HG02885 (cell line): ENCODE measurements at regions not wholly inside any gene's neighbourhood (a gene's known extent, or its start where the extent isn't known, plus 50 kb on each side); places are given as distances from the start of the nearest gene placed in this dataset.
"Not testable (repeated sequence)": the region's sequence is repeated elsewhere in the genome, so short reads cannot be mapped to it uniquely, and the experiment has no call there.

Source experiments
- ATAC-seq: cut with Tn5 transposase; IDR thresholded peaks from one replicate; pipeline ENCODE4 v1.9.1; 2021; ENCODE audit warnings: mild to moderate bottlenecking; ENCODE audit not compliant: unreplicated experiment, poor library complexity

DNA sequence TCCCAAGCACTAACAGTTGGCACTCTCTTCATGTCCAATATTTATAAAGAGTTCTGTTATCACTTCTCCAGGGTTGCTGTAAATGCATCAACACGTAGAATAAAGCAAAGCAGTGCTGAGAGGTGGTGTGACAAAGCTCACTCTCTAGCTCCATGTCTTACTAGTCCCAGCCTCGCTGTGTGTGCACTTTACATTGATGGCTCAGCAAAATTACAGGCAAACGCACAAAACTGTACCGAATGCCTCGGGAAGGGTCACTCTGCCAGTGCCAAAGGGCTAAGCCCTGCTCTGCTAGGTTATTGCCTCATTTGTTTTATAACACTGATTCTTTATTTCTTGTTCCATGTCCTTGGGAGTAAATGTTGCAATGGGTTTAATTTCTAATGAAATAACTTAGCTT, 1005.9 kb upstream of the WWC1 start:
- no peak for ATAC-seq

DNA sequence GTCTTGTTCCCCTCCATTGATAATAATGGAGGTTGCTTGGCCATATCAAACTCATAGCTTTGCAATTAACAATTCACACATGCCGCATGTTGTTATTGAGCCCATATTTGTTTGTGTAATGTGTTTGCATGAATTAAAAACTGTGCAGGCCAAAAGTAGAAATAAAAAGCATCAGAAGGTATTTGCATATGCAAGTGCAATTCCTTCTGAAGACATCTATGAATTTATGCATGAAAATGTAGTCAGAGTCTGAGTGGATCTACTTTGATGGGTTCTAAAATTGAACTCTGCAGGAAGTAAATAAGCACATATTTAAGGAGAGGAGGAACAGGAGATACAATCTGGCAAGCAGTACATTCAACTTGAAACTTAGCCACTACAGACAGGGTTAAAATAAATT, 1004.6 kb upstream of the WWC1 start:
- ATAC-seq, result no peak

DNA sequence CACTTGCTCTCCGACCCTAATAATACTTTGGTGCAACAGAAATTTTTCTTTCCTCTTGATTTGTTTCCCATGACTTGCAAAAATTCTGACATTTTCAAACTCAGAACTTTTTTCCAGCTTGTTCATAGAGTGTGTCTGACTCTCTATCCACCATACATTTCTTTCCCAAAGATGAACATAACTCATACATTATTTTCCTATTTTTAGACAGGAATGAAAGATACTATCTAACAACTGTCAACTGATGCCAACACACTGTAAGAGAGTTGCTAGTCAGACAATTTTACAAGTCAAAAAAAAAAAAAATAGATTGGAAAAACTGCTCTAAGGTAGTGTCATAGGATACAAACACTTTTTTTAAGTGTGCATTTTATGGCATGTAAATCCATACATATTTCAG, 1001.0 kb upstream of the WWC1 start:
- no peak for ATAC-seq

DNA sequence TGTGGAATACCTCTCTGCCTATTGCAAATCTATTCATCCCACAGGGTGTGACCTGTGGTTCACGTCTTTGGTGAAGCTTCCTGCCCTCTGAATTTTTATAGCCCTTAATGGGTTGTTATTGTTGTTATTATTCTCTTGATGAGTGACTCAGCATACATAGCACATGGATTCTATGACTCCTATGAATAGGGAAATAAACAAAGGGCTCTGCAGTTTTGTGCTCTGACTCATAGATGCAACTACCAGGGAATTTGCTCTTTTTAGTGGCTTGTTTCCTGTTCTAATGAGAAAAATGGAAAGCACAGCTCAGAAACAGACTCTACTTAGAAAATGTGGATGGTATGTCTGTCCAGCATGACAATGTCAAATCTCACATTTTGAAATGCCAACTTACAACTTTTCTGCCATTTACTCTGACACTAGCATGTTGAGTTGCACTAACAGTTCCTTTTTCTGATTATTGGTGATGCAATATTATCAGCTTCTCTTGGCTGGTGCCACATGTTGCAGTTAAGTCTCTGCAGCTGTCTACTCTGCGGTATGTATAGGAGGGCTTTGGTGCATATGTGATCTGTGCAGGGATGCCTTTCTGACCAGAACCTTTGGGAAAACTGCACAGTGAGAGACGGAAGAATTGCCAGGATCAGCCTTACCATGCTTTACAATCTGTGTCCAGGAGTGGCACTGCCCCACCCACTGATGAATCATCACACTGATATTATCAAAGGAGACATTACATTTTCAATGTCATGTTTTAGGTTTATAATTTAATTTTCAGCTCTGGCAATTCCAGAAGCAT, 996.4 kb upstream of the WWC1 start:
- no peak for ATAC-seq

DNA sequence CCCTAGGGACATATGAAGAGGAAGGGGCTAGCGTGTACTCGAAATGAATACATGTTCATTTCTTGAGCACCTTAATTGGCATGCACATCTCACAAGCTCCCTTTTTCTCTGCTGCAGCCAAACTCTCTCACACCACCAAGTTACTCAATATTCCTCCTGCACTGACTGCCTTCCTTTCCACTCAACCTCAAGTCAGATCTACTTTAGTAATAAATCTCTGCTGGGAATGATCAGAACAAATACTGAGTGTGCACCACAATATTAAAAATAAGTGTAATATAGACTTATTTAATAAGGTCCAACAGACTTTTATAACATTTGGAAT, 995.8 kb upstream of the WWC1 start:
- no peak for ATAC-seq

DNA sequence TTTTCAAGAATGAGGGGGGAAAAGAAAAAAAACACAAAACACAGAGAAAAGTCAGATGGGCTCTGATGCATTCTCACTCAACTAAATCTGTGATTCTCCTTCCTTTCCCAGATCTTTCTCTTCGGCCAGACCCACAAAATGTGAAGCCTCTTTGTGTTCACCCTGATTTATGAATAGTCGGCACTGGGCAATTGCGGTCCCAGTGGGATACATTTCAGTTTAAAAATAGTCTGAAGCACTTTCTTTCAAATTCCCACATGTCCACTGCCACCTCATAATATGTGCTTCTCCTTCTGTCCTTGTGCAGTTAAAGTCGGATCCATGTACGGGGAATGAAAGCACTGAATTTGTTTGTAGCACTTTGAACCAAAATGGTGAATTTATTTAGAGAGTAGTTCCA, 995.4 kb upstream of the WWC1 start:
- no peak for ATAC-seq

DNA sequence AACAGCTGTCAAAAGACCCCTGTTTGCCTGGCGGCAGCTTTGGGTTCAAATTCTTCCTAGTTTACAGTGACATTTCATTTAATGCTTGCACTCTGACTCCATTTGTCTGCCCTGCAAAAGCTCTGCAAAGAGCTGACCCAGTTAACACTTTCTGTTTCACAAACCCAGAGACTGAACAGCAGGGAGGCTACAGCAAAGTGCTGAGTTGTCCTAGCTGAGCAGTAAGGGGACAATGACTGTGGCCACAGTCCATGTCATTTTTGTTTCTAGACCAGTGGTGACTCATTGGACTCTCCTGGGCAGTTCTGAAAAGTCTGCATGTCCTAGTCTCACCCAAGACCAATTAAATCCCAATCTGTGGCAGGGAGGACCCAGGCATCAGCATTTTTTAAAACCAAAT, 994.8 kb upstream of the WWC1 start:
- ATAC-seq, result no peak

DNA sequence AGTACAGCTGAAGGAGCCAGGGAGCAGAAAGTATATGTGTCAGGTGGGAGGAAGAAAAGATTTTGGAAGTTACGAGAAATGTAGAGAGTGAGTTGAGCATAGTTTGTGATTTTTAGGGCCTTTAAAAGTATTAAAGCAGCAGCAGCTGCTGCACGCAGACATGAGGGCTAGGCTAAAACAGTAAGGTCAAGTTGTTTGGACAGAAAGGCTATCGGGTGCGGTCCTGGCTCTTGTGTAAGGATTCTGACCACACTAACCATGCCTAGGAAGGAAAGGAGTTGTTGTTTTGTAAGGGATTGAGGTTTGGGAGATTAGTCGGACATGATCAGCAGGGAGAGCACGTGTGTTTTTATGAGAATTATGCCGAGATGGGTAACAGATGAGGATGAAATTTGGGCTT, 991.6 kb upstream of the WWC1 start:
- not testable (repeated sequence) for ATAC-seq

DNA sequence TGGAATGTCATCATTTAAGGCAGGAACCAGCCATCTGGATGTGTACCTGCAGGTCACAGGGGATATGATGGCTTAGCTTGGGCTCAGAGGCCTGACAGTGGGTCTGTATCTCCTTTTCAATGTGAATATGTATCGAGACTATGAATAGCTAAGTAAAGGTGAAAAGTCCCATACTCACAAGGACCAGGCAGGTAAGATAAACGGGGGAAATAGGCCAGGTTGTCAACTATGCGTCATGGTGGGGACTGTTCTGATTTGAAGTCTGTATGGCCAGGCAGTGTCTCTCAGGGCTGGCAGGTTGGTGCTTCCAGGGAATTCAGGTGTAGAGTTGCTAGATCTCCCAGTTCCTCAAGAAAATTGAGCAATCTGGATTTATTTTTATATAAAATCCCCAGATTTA, 987.9 kb upstream of the WWC1 start:
- no peak for ATAC-seq

DNA sequence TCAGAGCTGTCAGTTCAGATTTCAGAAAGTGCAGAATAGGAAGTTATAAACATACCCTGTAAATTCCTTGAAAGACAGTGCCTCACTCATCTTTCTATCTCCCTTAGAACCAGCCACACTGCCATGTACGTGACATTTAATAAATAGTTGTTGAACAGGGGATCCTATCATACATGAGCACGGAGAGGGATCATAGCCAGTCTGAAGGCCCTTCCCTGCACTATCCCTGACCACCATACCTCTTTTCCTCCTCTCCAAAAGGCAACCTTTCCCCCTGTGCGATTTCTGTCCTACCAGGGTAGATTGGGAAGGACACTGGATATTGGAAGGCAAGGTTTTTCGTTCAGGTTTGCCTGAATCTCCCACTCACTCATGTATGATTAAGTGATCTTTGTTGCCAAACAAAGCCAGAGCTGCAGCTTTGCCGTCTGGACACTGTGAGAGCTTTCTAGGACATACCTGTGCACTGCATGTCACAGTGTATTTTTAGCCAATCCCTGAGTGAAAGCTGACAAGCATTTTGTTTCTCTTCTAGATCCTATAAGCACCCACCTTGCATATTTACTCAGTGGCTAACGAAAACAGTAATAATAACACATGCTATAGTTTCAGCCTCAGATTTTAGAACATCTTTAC, 986.5 kb upstream of the WWC1 start:
- ATAC-seq, result no peak

DNA sequence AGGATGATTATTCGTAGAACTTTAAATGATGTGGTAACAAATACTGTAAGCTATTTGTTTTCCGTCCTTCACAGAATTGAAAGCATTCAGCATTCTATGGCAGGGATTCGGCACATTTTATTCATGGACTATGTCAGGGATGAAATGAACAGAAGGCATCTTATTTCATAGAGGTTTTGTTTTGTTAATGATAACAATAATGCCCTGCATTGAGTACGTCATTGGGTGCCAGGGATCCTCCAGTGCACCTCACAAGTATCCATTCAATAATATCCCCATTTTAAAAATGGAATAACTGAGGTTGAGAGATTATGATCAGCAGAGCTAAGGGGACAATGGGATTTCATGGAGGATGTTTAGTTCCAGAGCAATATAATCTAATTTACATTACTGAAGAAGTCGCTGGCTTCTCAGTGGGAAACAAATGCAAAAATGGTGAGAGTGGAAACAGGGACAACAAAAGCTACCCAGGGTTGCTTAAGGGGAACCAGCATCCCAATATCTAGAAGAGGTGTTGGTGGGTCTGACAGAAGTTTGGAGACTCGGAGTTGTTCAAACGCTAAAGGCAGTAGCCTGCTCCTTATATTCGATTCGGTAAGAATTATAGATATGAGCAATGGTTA, 985.7 kb upstream of the WWC1 start:
- no peak for ATAC-seq

DNA sequence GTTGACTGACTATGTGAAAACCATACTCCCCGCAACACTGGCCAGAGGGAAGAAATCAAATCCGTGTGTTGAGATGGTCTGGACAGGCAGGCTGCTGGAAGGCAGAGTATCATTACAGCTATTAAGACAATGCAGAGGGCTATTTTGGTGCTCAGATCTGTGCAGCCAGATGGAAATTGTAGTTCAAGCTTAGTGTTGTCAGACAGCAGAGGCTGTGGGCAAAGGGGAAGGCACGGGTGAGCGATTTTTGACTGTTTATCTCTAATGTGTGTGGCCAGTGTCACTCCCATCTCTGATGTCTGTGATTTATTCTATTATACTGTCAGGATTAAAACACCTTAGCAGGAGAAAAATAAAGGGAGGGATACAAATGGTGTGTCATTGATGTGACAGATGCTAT, 984.4 kb upstream of the WWC1 start:
- ATAC-seq, result no peak

DNA sequence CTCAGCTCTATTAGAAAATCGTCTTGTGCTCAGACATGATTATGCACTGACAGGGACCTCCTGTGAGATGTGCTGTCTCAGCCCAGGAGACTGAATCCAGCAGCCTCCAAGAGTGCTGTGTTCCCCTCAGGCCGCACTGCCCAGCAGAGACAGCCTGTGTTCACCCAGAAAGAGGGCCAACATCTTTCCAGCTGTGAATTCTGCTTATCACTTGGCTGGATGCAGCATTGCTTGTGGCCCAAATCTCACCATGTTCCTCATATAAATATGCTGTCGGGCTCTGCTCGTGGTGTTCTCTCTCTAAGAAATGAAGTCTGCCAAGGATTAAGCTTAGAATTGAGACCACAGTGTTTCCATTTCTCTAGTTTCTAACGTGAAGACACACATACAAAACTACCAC, 983.0 kb upstream of the WWC1 start:
- no peak for ATAC-seq

DNA sequence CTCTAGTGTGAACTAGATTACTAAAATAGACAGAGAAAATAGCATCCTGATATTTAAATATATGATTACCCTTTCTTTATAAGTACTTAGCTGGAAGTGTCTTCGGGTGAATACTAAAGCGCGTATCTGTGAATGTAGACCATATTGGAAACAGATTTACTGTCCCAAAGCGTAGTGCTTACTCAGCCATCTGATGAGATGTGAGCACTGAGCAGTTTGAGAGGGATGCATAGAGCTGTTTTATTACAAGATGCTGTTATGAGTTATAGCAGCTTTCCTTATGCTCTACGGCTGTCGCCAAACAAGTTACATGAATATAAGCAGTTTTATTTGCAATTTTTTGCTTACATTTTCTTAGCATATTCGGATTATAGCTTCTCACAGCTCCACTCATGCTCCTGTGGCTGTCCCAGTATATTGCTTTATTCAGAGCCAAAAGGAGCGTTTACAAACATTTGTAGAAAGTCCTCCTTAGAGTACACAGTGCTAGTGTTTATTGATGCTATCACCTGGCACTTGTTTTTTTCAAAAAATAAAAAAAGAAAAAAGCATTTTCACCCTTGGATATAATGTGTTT, 981.4 kb upstream of the WWC1 start:
- ATAC-seq, result no peak

DNA sequence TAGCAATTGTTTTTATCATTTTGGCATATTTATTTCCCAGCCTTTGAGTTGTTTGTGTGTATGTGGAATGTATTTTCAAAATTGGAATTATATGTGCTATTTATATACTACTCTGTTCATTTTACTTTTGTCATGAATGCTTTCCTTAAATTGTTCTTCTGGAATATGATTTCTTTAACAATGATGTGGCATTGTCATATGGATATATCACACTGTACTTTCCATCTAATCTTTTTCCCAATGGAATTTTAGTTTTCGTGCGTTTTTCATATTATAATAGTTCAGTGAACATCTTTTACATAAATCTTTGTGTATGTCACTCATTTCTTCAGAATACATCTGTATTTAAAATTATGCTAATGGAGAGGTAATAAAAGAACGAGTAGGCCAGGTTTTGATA, 980.1 kb upstream of the WWC1 start:
- ATAC-seq, result no peak

DNA sequence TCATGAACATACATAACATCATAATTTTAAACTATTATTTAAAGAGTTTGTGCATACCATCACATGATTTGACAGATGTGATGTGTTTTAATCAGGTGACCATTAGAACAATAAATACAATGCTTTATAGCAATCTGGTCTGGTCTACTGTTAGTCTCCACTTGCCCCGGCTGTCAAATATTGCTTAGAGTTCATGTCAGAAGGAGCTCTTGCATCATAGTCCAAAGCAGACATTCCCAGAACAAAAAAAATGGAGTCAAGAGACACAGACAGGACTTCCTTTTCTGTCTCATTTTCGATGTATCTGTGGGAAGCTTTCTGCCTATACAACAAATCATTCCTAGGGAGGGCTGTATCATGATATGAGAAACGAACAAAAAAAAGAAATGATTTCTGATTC, 979.2 kb upstream of the WWC1 start:
- ATAC-seq, result no peak

DNA sequence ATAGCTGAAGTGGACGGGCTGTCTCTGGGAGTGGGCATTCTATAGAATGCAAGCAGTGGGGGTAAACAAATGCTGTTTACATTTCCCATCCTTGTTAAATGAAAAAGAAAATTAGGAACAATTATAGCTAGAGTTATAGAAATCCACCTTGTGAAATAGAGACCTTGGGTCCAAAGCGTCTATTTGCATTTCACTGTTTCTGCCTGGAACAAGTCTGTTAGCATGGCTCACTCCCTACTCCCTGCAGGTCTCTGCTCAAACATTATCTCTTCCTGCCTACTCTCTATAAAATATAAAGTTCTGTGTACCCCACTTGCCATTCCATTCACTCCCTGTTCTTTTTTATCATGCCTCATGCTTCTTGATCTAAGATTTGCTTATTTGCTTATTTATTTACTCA, 975.7 kb upstream of the WWC1 start:
- no peak for ATAC-seq

DNA sequence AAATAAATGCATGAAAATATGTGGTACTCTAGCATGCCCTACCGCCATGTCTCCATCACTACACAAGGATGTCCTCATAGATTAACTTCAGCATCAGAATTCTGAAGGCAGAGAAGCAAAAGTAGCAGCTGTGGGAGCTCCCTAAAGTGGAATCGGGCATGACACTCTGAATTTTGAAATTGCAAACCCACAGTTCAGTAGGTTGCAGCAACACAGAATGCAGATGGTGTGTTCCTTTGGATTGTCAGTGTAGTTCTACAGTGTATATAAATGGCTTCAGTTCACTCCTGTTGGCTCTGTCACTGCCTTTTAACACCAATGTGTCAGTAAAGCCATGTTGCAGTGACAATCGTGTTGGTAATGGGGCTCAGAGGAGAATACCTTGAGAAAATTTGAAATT, 973.6 kb upstream of the WWC1 start:
- no peak for ATAC-seq

DNA sequence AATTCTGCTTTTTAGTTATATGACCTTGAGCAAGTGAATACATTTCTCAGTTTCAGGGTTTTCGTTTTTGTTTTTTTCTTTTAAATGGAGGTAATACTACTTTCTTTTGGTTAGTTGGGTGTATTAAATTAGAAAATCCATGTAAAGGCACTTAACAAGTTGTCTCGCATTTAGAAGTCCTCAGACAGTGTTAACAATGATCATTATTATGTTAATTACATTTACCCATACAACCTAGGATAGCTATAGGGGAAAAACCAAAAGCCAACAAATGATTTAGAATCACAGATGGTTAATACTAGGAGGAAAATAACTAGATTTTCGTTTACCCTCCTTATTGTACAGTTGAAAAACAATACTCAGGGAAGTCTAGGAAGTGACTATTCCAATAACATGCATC, 972.2 kb upstream of the WWC1 start:
- no peak for ATAC-seq

DNA sequence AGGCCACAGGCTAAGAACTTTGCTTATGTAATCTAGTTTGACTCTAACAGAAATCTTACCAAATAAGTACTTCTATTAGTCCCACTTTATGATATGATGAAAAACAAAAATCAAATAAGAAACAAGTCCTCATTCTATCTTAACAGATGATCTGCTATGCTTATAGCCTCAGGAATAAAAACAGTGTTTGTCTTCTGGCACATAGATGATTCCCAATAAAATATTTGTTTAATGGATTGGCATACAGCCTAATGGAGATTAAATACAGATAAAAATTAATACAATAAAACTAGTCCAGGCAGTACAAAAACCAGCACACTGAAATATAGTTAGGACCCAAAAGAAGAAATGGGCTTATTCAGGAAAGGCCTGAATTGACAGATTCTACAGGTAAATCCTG, 971.4 kb upstream of the WWC1 start:
- no peak for ATAC-seq

DNA sequence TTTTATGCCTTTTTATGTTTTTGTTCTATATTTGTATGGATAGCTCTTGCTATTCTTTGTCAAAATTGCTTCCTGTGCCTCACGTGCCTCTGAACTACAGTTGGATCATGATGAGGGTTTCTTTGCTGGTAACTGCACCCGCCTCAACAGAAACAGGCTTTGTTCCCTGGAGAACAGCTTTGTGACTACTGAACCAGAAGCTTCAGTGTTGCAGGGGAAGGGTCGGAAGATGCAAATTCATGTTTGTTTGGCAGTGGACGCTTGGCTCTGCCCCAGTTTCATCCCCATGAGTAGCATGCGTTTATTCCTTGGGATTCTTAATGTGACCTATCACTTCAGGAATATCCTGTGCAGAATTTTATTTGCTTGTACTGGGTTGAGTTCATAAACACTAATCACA, 959.1 kb upstream of the WWC1 start:
- ATAC-seq, result no peak

DNA sequence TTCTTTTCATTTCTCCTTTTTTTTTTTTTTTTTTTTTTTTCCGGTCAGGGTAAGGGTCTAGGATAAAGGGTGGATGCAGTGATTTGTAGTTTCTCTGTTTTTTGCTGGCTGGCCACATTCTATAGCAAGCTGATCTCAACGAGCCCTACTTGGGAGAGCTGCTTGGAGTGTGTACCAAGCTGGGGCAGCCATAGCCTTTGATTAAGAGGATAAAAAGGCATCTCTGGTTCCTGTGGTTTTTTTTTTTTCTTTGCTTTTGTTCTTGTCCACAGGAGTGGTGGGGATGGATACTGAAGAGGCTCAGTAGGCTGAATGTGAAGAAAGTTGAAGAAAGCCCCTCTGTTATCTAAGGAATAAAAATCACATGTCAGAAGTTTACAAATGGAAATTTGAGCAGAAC, 955.3 kb upstream of the WWC1 start:
- no peak for ATAC-seq
